ENCODE measurements at regions not wholly inside any gene's neighbourhood (a gene's known extent, or its start where the extent isn't known, plus 50 kb on each side); places are given as distances from the start of the nearest gene placed in this dataset.

DNA sequence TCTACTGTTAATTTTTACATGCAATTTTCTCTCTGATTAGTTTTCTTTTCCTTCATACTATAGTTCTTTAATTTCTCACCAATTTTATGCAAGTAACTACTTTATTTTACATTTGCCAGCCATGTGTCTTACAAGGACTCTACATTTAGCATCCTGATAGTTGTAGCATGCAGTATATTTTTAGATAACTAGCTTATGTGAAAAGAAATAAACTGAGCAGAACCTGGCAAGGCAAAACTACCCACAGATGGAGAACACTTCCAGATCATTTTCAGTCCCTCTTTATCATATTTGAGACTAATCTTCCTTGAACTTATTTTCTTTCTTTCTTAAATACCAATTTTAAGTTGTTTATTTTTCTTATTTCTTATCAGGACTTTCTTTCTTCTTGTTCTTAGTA, 943.6 kb downstream of the LRFN5 start:
- H3K27me3 ChIP-seq, result no peaks in the 10 kb centered on the region
- no peak overlapping the region for H3K27ac ChIP-seq
- no peaks in the 10 kb centered on the region for H3K36me3 ChIP-seq
- DNase-seq, result no peak
- no peaks in the 10 kb centered on the region for H3K4me1 ChIP-seq
- H3K4me3 ChIP-seq, result no peak overlapping the region
- TF ChIP-seq, protein P1, sequence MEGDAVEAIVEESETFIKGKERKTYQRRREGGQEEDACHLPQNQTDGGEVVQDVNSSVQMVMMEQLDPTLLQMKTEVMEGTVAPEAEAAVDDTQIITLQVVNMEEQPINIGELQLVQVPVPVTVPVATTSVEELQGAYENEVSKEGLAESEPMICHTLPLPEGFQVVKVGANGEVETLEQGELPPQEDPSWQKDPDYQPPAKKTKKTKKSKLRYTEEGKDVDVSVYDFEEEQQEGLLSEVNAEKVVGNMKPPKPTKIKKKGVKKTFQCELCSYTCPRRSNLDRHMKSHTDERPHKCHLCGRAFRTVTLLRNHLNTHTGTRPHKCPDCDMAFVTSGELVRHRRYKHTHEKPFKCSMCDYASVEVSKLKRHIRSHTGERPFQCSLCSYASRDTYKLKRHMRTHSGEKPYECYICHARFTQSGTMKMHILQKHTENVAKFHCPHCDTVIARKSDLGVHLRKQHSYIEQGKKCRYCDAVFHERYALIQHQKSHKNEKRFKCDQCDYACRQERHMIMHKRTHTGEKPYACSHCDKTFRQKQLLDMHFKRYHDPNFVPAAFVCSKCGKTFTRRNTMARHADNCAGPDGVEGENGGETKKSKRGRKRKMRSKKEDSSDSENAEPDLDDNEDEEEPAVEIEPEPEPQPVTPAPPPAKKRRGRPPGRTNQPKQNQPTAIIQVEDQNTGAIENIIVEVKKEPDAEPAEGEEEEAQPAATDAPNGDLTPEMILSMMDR (IDR thresholded peaks at IDR 0.05), result no peak
- TF ChIP-seq POLR2A (IDR thresholded peaks at IDR 0.05), result no peak
- H3K9me3 ChIP-seq, result no peaks in the 10 kb centered on the region

DNA sequence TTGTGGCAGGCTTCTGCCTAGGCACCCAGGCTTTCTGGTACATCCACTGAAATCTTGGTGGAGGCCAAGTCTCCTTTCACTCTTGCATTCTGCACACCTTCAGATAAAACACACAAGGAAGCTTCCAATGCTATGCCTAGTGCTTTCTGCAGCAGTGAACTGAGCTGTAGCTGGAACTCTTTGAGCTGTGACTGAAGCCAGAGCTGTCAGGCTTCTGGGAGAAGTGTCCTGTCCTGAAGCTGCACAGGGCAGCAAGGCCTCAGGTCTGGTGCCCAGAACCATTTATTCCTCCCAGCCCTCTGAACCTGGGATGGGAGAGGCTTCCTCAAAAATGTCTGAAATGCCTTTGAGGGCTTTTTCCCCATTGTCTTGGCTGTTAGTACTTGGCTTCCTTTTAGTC, 941.7 kb downstream of the LRFN5 start:
- Histone ChIP-seq H3K36me3 (no peaks in the 10 kb centered on the region), H3K27me3 (no peaks in the 10 kb centered on the region), H3K4me3 (no peak overlapping the region), H3K4me1 (no peaks in the 10 kb centered on the region), H3K27ac (no peak overlapping the region), H3K9me3 (no peaks in the 10 kb centered on the region)
- DNase-seq, result no peak
- TF ChIP-seq, protein P1 (IDR thresholded peaks at IDR 0.05), result no peak
- no peak for TF ChIP-seq POLR2A (IDR thresholded peaks at IDR 0.05)

GRCh38 chr14:42545636-42546035, 939.0 kb downstream of the LRFN5 start:
- H3K9me3 ChIP-seq, result no peaks in the 10 kb centered on the region
- no peak overlapping the region for H3K4me3 ChIP-seq
- DNase-seq, result no peak
- H3K36me3 ChIP-seq, result no peaks in the 10 kb centered on the region
- H3K4me1 ChIP-seq, result no peaks in the 10 kb centered on the region
- no peak for TF ChIP-seq POLR2A (IDR thresholded peaks at IDR 0.05)
- TF ChIP-seq, protein P1 (IDR thresholded peaks at IDR 0.05), result no peak
- H3K27ac ChIP-seq, result no peak overlapping the region
- no peaks in the 10 kb centered on the region for H3K27me3 ChIP-seq

GRCh38 chr14:42541535-42542001, 934.9 kb downstream of the LRFN5 start:
- DNase-seq, result no peak
- no peaks in the 10 kb centered on the region for H3K36me3 ChIP-seq
- no peaks in the 10 kb centered on the region for H3K4me1 ChIP-seq
- TF ChIP-seq, protein P1 (IDR thresholded peaks at IDR 0.05), result no peak
- TF ChIP-seq POLR2A (IDR thresholded peaks at IDR 0.05), result no peak
- no peak overlapping the region for H3K27ac ChIP-seq
- no peak overlapping the region for H3K4me3 ChIP-seq
- no peaks in the 10 kb centered on the region for H3K27me3 ChIP-seq
- no peaks in the 10 kb centered on the region for H3K9me3 ChIP-seq

DNA sequence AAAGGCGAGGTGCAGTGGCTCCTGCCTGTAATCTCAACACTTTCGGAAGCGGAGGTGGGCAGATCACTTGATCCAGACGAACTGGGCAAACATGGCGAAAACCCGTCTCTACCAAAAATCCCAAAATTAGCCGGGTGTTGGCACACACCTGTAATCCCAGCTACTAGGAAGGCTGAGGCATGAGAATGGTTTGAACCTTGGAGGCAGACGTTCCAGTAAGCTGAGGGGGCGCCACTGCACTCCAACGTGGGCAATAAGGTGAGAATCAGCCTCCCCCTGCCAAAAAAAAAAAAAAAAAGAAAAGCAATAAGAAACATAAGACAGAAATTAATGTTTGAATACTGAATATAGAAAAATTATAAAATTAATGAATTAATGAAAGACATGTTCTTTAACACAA, 928.7 kb downstream of the LRFN5 start:
- no peaks in the 10 kb centered on the region for H3K4me1 ChIP-seq
- H3K27me3 ChIP-seq, result no peaks in the 10 kb centered on the region
- no peak overlapping the region for H3K4me3 ChIP-seq
- no peaks in the 10 kb centered on the region for H3K36me3 ChIP-seq
- no peak for DNase-seq
- H3K27ac ChIP-seq, result no peak overlapping the region
- no peaks in the 10 kb centered on the region for H3K9me3 ChIP-seq
- TF ChIP-seq, protein P1 (IDR thresholded peaks at IDR 0.05), result no peak
- TF ChIP-seq POLR2A (IDR thresholded peaks at IDR 0.05), result no peak

- H3K4me3 ChIP-seq, result no peak overlapping the region
- no peak for DNase-seq
- TF ChIP-seq, protein P1 (IDR thresholded peaks at IDR 0.05), result no peak
- TF ChIP-seq POLR2A (IDR thresholded peaks at IDR 0.05), result no peak
These were observed 926.8 kb downstream of the LRFN5 start for GRCh38 chr14:42533476-42533875.

More at GRCh38 chr14:42533476-42533875, 926.8 kb downstream of the LRFN5 start:
- no peaks in the 10 kb centered on the region for H3K9me3 ChIP-seq
- no peaks in the 10 kb centered on the region for H3K27me3 ChIP-seq
- no peaks in the 10 kb centered on the region for H3K4me1 ChIP-seq
- no peak overlapping the region for H3K27ac ChIP-seq
- no peaks in the 10 kb centered on the region for H3K36me3 ChIP-seq
